ENCODE measurements at regions not wholly inside any gene's neighbourhood (a gene's known extent, or its start where the extent isn't known, plus 50 kb on each side); places are given as distances from the start of the nearest gene placed in this dataset.

- TF ChIP-seq PKNOX1 (IDR thresholded peaks at IDR 0.05): no peak
- TF ChIP-seq ARNT (IDR thresholded peaks at IDR 0.05): no peak
- no peak for TF ChIP-seq TARDBP (IDR thresholded peaks at IDR 0.05)
- no peak for TF ChIP-seq BHLHE40 (IDR thresholded peaks at IDR 0.05; ENCODE audit: borderline replicate concordance)
- no peak for TF ChIP-seq HDGF (IDR thresholded peaks at IDR 0.05; ENCODE audit: borderline replicate concordance)
- TF ChIP-seq SUZ12 (IDR thresholded peaks at IDR 0.05): no peak
Observed at GRCh38 chr16:74146643-74147042, 150.0 kb upstream of the PSMD7 start.

All from HEK293T (cell line).